CD4-positive, alpha-beta T cell (primary cell): ENCODE measurements at regions not wholly inside any gene's neighbourhood (a gene's known extent, or its start where the extent isn't known, plus 50 kb on each side); places are given as distances from the start of the nearest gene placed in this dataset.

Experiments used
- ATAC-seq: fragments of 200-7000 bp; cut with Tn5 transposase; one replicate; pipeline ENCODE4 v1.10.0; 2022; ENCODE audit warnings: mild to moderate bottlenecking; ENCODE audit not compliant: poor library complexity
- CTCF ChIA-PET: fragments of 350-600 bp; sonication (Branson Sonifier 250); formaldehyde crosslinking; loops from one replicate; lab custom pipeline; 2021; ENCODE audit warnings: antibody characterized with exemption, inconsistent platforms; lab: Charles Lee
- POLR2A ChIA-PET: fragments of 350-600 bp; sonication (Branson Sonifier 250); formaldehyde crosslinking; loops from one replicate; lab custom pipeline; 2021; ENCODE audit warnings: antibody characterized with exemption, inconsistent platforms; lab: Charles Lee
- DNase-seq, 14 experiments: peaks; one replicate each; pipeline ENCODE4 v3.0.0-alpha.2; 2013 to 2020; ENCODE audit warnings: mixed read lengths in 2 of 14
- H3K27ac ChIP-seq, 2 donors: one replicate each; pipeline versions ENCODE4 v1.5.1 to v1.7.0; 2013; ENCODE audit warnings: low read length in 2 of 2, low read depth in 1 of 2, mild to moderate bottlenecking in 1 of 2
- H3K27me3 ChIP-seq, 2 experiments: 1 replicate in 1 of 2; 2 replicates in 1 of 2; pipeline versions ENCODE4 v1.6.1 to v1.7.0; 2013; ENCODE audit warnings: low read length in 2 of 2, control low read depth in 1 of 2, mild to moderate bottlenecking in 1 of 2, moderate library complexity in 1 of 2; ENCODE audit not compliant: insufficient read depth in 2 of 2, control insufficient read depth in 1 of 2
- H3K36me3 ChIP-seq: one replicate; pipeline ENCODE4 v1.6.1; 2013; ENCODE audit warnings: low read length, control low read depth; ENCODE audit not compliant: insufficient read depth
- H3K4me1 ChIP-seq: one replicate; pipeline ENCODE4 v1.6.1; 2013; ENCODE audit warnings: low read length, control low read depth; ENCODE audit not compliant: insufficient read depth
- H3K4me3 ChIP-seq: one replicate; pipeline ENCODE4 v1.5.1; 2013; ENCODE audit warnings: mild to moderate bottlenecking, low read length, moderate library complexity
- H3K9me3 ChIP-seq, 2 experiments: 1 replicate in 1 of 2; 2 replicates in 1 of 2; pipeline versions ENCODE4 v1.6.1 to v1.7.0; 2013; ENCODE audit warnings: low read length in 2 of 2, mild to moderate bottlenecking in 2 of 2, control low read depth in 1 of 2, moderate library complexity in 1 of 2; ENCODE audit not compliant: control insufficient read depth in 1 of 2, insufficient read depth in 1 of 2
- H3K27ac Mint-ChIP-seq: one replicate; pipeline ENCODE4 v1.8.0; 2020; ENCODE audit warnings: mixed read lengths
- H3K27me3 Mint-ChIP-seq: one replicate; pipeline ENCODE4 v1.8.0; 2021; ENCODE audit warnings: mixed read lengths
- H3K36me3 Mint-ChIP-seq: one replicate; pipeline ENCODE4 v1.8.0; 2021; ENCODE audit warnings: low read depth, mixed read lengths
- H3K4me1 Mint-ChIP-seq: one replicate; pipeline ENCODE4 v1.8.0; 2021; ENCODE audit warnings: low read depth, mixed read lengths
- H3K4me3 Mint-ChIP-seq: one replicate; pipeline ENCODE4 v1.8.0; 2020; ENCODE audit warnings: mild to moderate bottlenecking, mixed read lengths
- H3K9me3 Mint-ChIP-seq: one replicate; pipeline ENCODE4 v1.8.0; 2020; ENCODE audit warnings: mixed read lengths
- intact Hi-C, 2 experiments: fragments of 100-400 bp; cut with DNase I in 1 of 2; cut with micrococcal nuclease in 1 of 2; formaldehyde crosslinking; loops; one replicate each; pipeline versions ENCODE4 v1.15.1 to v1.9.0; 2023 to 2025; cut with DNase I, micrococcal nuclease
- TF ChIP-seq, protein P1 (sequence below): fragments of 200-600 bp; IDR thresholded peaks from one replicate; pipeline ENCODE4 v1.8.0; 2022; ENCODE audit warnings: antibody characterized with exemption, mild to moderate bottlenecking

DNA sequence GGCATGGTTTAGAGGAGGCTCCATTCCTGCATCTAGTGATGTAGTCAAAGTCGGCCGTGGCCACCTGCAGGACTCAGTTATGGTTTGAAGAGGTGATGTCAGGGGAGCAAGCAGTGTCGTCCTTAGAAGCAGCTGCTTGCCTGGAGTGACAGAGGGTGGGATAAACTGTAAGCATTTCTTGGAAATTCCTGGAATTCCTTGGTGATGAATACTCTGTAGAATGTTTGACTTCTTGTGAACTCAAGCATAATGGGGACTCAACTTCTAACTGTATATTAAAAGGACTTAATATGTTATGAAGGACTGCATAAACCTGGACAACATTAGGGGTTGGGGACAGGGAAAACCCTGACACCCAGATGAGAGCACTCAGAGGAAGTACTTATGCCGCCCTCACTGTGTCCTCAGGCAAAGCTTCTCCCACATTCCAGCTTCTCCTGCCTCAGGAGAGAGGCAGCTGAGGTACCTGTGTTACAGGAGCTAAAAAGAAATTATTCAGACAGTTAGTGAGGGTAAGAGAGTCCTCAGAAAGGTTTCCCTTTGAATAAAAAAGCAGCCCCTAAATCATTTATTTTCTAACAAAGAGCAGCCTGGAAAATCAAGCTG lies 459.9 kb upstream of the CELF4 start:
- POLR2A ChIA-PET = no interaction called here
- no peaks in the 10 kb centered on the region for H3K4me1 ChIP-seq
- H3K9me3 ChIP-seq = peaks cover 0 to 9% of the 10 kb centered on the region in 2 experiments
- Mint-ChIP-seq H3K9me3 (no peaks in the 10 kb centered on the region), H3K4me3 (no peak overlapping the region), H3K36me3 (no peaks in the 10 kb centered on the region), H3K4me1 (no peaks in the 10 kb centered on the region), H3K27me3 (no peaks in the 10 kb centered on the region), H3K27ac (no peak overlapping the region)
- CTCF ChIA-PET = no interaction called here
- DNase-seq (no peak), ATAC-seq (no peak)
- TF ChIP-seq, protein P1, sequence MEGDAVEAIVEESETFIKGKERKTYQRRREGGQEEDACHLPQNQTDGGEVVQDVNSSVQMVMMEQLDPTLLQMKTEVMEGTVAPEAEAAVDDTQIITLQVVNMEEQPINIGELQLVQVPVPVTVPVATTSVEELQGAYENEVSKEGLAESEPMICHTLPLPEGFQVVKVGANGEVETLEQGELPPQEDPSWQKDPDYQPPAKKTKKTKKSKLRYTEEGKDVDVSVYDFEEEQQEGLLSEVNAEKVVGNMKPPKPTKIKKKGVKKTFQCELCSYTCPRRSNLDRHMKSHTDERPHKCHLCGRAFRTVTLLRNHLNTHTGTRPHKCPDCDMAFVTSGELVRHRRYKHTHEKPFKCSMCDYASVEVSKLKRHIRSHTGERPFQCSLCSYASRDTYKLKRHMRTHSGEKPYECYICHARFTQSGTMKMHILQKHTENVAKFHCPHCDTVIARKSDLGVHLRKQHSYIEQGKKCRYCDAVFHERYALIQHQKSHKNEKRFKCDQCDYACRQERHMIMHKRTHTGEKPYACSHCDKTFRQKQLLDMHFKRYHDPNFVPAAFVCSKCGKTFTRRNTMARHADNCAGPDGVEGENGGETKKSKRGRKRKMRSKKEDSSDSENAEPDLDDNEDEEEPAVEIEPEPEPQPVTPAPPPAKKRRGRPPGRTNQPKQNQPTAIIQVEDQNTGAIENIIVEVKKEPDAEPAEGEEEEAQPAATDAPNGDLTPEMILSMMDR = no peak
- H3K36me3 ChIP-seq = no peaks in the 10 kb centered on the region
- H3K4me3 ChIP-seq = no peak overlapping the region
- no peaks in the 10 kb centered on the region for H3K27me3 ChIP-seq
- intact Hi-C loops = no loop called here
- no peak overlapping the region for H3K27ac ChIP-seq

DNA sequence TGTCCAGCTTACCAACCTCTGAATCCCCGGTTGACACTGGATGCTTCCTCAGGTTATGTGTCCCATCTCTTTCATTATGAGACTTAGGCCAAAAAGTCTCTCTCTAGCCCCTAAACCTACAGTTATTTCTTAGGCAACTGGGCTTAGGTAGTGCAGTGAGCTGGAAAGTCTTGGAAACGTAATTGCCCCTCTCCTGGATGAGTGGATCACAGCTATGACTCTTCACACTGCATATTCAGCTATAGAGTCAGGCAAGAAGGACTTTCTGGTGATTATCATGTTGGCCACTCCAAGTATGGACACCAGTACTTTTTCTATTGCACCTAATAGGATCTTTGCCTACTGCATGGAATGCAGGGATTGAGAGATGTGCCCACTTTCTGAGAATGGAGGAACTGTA lies 458.3 kb upstream of the CELF4 start:
- POLR2A ChIA-PET = no interaction called here
- Mint-ChIP-seq H3K4me1 (no peaks in the 10 kb centered on the region), H3K27me3 (no peaks in the 10 kb centered on the region), H3K27ac (no peak overlapping the region), H3K4me3 (no peak overlapping the region), H3K9me3 (no peaks in the 10 kb centered on the region), H3K36me3 (no peaks in the 10 kb centered on the region)
- Histone ChIP-seq H3K4me3 (no peak overlapping the region), H3K9me3 (peaks cover 0 to 9% of the 10 kb centered on the region in 2 experiments), H3K4me1 (no peaks in the 10 kb centered on the region), H3K36me3 (no peaks in the 10 kb centered on the region), H3K27ac (no peak overlapping the region), H3K27me3 (no peaks in the 10 kb centered on the region)
- TF ChIP-seq, protein P1 = no peak
- no peak for DNase-seq
- CTCF ChIA-PET = no interaction called here
- ATAC-seq = no peak
- intact Hi-C loops = no loop called here

DNA sequence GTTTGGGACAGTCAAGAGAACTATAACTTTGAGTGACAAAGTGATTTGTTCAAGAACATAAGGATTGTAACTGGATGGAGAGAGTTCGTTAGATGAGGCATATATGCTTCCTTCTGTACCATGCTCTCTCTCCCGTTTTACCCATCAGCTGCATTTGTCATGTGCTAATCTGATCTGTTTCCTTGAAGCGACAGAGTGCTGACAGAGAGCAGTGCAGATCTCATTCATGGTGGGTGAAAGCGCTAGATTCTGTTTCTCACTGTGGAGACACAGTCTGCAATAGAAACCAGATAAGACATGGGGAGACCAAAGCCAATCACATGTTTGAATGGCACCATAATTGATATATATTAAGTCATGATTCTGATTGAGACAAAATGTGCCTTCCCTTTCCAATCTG lies 456.6 kb upstream of the CELF4 start:
- no peaks in the 10 kb centered on the region for H3K27me3 Mint-ChIP-seq

More for the DNA sequence above, 456.6 kb upstream of the CELF4 start:
- Mint-ChIP-seq H3K4me3 (no peak overlapping the region), H3K4me1 (no peaks in the 10 kb centered on the region), H3K36me3 (no peaks in the 10 kb centered on the region), H3K9me3 (no peaks in the 10 kb centered on the region), H3K27ac (no peak overlapping the region)
- no peak for DNase-seq
- Histone ChIP-seq H3K9me3 (peaks cover 0 to 1% of the 10 kb centered on the region in 2 experiments), H3K4me3 (no peak overlapping the region), H3K27ac (no peak overlapping the region), H3K36me3 (no peaks in the 10 kb centered on the region), H3K4me1 (no peaks in the 10 kb centered on the region), H3K27me3 (no peaks in the 10 kb centered on the region)
- ATAC-seq = no peak
- intact Hi-C loops = no loop called here
- TF ChIP-seq, protein P1 = no peak
- POLR2A ChIA-PET = no interaction called here
- CTCF ChIA-PET = no interaction called here
